OCI-LY7 (cell line): ENCODE measurements at regions not wholly inside any gene's neighbourhood (a gene's known extent, or its start where the extent isn't known, plus 50 kb on each side); places are given as distances from the start of the nearest gene placed in this dataset.

Source experiments
- BruUV-seq: library from RNA; stranded (reverse); fragments of 400-500 nt; replicated peaks from 2 replicates; lab custom pipeline; 2021; lab: Mats Ljungman, UMichigan
- CTCF ChIA-PET: fragments of 300-600 bp; sonication (Branson Sonifier 250); formaldehyde crosslinking; loops from one replicate; lab custom pipeline; 2022; ENCODE audit warnings: antibody characterized with exemption; ENCODE audit not compliant: unreplicated experiment; lab: Charles Lee
- POLR2A ChIA-PET: fragments of 300-600 bp; sonication (Branson Sonifier 250); formaldehyde crosslinking; loops from one replicate; lab custom pipeline; 2022; ENCODE audit warnings: antibody characterized with exemption; lab: Charles Lee
- DNase-seq: peaks from one replicate; pipeline ENCODE4 v3.0.0-alpha.2; 2015; ENCODE audit warnings: low spot score
- H2AFZ ChIP-seq: fragments of 200-600 bp; sonication (generic), shearing (Covaris generic); 2 replicates; pipeline ENCODE4 v1.6.1; 2014; ENCODE audit warnings: mild to moderate bottlenecking, antibody characterized with exemption, low read length, moderate library complexity
- H3K27ac ChIP-seq: fragments of 200-600 bp; sonication (generic); 2 replicates; pipeline ENCODE4 v1.5.1; 2014; ENCODE audit warnings: mixed run types, low read depth, mild to moderate bottlenecking, moderate library complexity, low read length, inconsistent platforms; ENCODE audit not compliant: poor library complexity, severe bottlenecking
- H3K36me3 ChIP-seq: fragments of 200-600 bp; sonication (generic); 2 replicates; pipeline ENCODE4 v1.6.1; 2014; ENCODE audit warnings: mild to moderate bottlenecking, antibody characterized with exemption, low read length, moderate library complexity, mixed read lengths; ENCODE audit not compliant: insufficient read depth
- H3K4me1 ChIP-seq: fragments of 200-600 bp; sonication (generic); 2 replicates; pipeline ENCODE4 v1.5.1; 2014; ENCODE audit warnings: mild to moderate bottlenecking, low read length; ENCODE audit not compliant: insufficient read depth, poor library complexity, severe bottlenecking
- H3K4me2 ChIP-seq: fragments of 200-600 bp; sonication (generic); 2 replicates; pipeline ENCODE4 v1.6.1; 2014; ENCODE audit warnings: mild to moderate bottlenecking, low read length
- H3K4me3 ChIP-seq: fragments of 200-600 bp; sonication (generic); 2 replicates; pipeline ENCODE4 v1.5.1; 2014; ENCODE audit warnings: mild to moderate bottlenecking, low read depth, low read length; ENCODE audit not compliant: poor library complexity, severe bottlenecking
- H3K79me2 ChIP-seq: fragments of 200-600 bp; sonication (generic); 2 replicates; pipeline ENCODE4 v1.6.1; 2016; ENCODE audit warnings: low read depth, mild to moderate bottlenecking, low read length, moderate library complexity, mixed read lengths; ENCODE audit not compliant: insufficient read depth
- H3K9me2 ChIP-seq: fragments of 200-600 bp; sonication (generic); 2 replicates; pipeline ENCODE4 v1.6.1; 2016; ENCODE audit warnings: mild to moderate bottlenecking, low read length, mixed read lengths; ENCODE audit not compliant: insufficient read depth
- H3K9me3 ChIP-seq: fragments of 200-600 bp; sonication (generic); 2 replicates; pipeline ENCODE4 v1.6.1; 2014; ENCODE audit warnings: mild to moderate bottlenecking, mixed run types, low read length, mixed read lengths
- H4K20me1 ChIP-seq: fragments of 200-600 bp; sonication (generic); 2 replicates; pipeline ENCODE4 v1.6.1; 2014; ENCODE audit warnings: mild to moderate bottlenecking, antibody characterized with exemption, low read length, moderate library complexity, mixed read lengths; ENCODE audit not compliant: insufficient read depth
- CTCF ChIP-seq: fragments of 200-600 bp; sonication (generic); conservative IDR thresholded peaks from 2 replicates; pipeline ENCODE4 v1.5.1; 2014; ENCODE audit warnings: mild to moderate bottlenecking, antibody characterized with exemption, low read length, moderate library complexity, mixed read lengths
- EZH2phosphoT487 ChIP-seq: fragments of 200-600 bp; sonication (generic); IDR thresholded peaks from 2 replicates; pipeline ENCODE4 v1.6.1; 2018; ENCODE audit warnings: low read depth, borderline replicate concordance, mild to moderate bottlenecking, mixed run types, antibody characterized with exemption, low read length, moderate library complexity, mixed read lengths
- intact Hi-C: fragments of 100-400 bp; cut with micrococcal nuclease; formaldehyde crosslinking; loops from one replicate; pipeline ENCODE4 v1.10.0; 2022; ENCODE audit not compliant: unreplicated experiment

- BruUV-seq, result no TSS peak
- H3K9me2 ChIP-seq, result no peaks in the 10 kb centered on the region
- H3K4me3 ChIP-seq, result no peak overlapping the region
- H3K9me3 ChIP-seq, result no peaks in the 10 kb centered on the region
- H3K4me2 ChIP-seq, result no peak overlapping the region
- H3K36me3 ChIP-seq, result no peaks in the 10 kb centered on the region
- no peaks in the 10 kb centered on the region for H4K20me1 ChIP-seq
- POLR2A ChIA-PET, result interaction anchor here (0.6 kb wide), 1 partner anchor 425 kb away, joined by 3 read pairs; no protein-coding TSS in a partner anchor
- no peak overlapping the region for H2AFZ ChIP-seq
- intact Hi-C loops, result no loop called here
- CTCF ChIA-PET, result no interaction called here
- no peaks in the 10 kb centered on the region for H3K4me1 ChIP-seq
- no peak for DNase-seq
- TF ChIP-seq EZH2phosphoT487, result no peak
- TF ChIP-seq CTCF, result no peak
- no peaks in the 10 kb centered on the region for H3K79me2 ChIP-seq
- no peak overlapping the region for H3K27ac ChIP-seq
Measured at GRCh38 chr6:48315915-48316314, 204.9 kb upstream of the PTCHD4 start.

GRCh38 chr6:48315051-48315719 lies 204.2 kb upstream of the PTCHD4 start:
- Histone ChIP-seq H2AFZ (no peak overlapping the region), H3K4me3 (no peak overlapping the region), H3K4me2 (no peak overlapping the region), H3K27ac (no peak overlapping the region), H3K79me2 (no peaks in the 10 kb centered on the region), H3K4me1 (no peaks in the 10 kb centered on the region), H4K20me1 (no peaks in the 10 kb centered on the region), H3K9me3 (no peaks in the 10 kb centered on the region), H3K9me2 (no peaks in the 10 kb centered on the region), H3K36me3 (no peaks in the 10 kb centered on the region)
- POLR2A ChIA-PET, result interaction anchor here (0.6 kb wide), 1 partner anchor 424 kb away, joined by 3 read pairs; no protein-coding TSS in a partner anchor
- CTCF ChIA-PET, result no interaction called here
- no peak for DNase-seq
- intact Hi-C loops, result no loop called here
- TF ChIP-seq EZH2phosphoT487 (no peak), CTCF (no peak)
- BruUV-seq, result no TSS peak

- H3K4me1 ChIP-seq, result no peaks in the 10 kb centered on the region
- no peak overlapping the region for H2AFZ ChIP-seq
- TF ChIP-seq EZH2phosphoT487, result no peak
- no peak for TF ChIP-seq CTCF
- no peaks in the 10 kb centered on the region for H3K9me2 ChIP-seq
- H3K27ac ChIP-seq, result no peak overlapping the region
- H3K79me2 ChIP-seq, result no peaks in the 10 kb centered on the region
- no peaks in the 10 kb centered on the region for H3K36me3 ChIP-seq
- no peaks in the 10 kb centered on the region for H3K9me3 ChIP-seq
- BruUV-seq, result no TSS peak
- H3K4me2 ChIP-seq, result no peak overlapping the region
- DNase-seq, result no peak
- ChIA-PET POLR2A (interaction anchor here (0.6 to 0.7 kb wide), 4 partner anchors 9 to 821 kb away, joined by 3 to 11 read pairs (median 3); no protein-coding TSS in a partner anchor), CTCF (no interaction called here)
- no peak overlapping the region for H3K4me3 ChIP-seq
- intact Hi-C loops, result no loop called here
- no peaks in the 10 kb centered on the region for H4K20me1 ChIP-seq
Measured at GRCh38 chr6:48311301-48311700, 200.3 kb upstream of the PTCHD4 start.
